NCI-H187 (cell line): ENCODE measurements at regions not wholly inside any gene's neighbourhood (a gene's known extent, or its start where the extent isn't known, plus 50 kb on each side); places are given as distances from the start of the nearest gene placed in this dataset.
"Not testable (repeated sequence)": the region's sequence is repeated elsewhere in the genome, so short reads cannot be mapped to it uniquely, and the experiment has no call there.

ENCODE experiments used
- DNase-seq, 2 experiments: peaks; one replicate each; lab custom pipeline; 2025; lab: John Stamatoyannopoulos, UW

- DNase-seq = no peak
Observed at GRCh38 chr4:126526335-126526734, 1106.4 kb upstream of the INTU start.

DNA sequence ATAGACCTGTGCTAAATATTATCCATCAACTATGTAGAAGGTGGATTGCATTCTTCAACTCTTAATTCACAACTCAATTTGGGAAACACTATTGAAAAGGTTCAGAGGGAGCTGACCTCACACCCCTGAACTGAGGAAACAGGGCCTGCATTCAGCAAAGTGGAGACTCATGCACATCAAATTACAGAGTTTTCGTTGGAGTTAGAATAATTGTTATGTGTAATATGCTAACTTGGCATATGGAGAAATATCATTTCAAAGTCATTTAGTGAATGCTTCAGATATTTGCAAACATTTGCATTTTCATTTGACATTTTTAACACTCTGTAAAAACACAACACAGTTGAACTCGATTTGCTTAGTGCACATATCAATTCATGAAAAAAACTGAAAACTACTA is 1102.8 kb upstream of the INTU start:
- DNase-seq = no peak

DNA sequence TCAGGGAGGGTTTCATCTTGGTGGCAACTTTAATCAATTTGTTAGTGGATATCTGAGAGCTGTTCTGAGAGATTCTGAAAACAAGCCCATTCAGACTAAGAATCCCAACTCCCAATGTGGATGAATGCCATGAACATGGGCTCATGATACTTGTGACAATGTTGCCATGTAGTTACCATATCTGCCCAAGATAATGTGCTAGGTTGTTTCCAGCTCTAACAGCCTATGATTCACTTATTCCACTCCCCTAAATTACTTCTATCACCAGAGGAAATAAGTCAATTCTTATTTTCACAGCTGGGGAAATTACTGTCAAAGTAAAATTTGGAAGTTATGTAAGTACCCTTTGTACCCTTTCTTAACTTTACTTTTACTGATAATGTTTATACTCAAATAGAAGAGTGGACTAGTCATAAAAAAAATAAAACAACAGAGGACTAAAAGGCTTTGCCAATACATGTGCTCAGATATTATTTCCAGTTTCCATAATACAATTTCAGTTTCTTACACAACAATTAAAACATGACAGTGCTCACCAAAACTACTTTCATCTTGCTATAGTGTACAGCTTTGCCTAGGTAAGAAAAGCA is 1101.7 kb upstream of the INTU start:
- no peak for DNase-seq

DNA sequence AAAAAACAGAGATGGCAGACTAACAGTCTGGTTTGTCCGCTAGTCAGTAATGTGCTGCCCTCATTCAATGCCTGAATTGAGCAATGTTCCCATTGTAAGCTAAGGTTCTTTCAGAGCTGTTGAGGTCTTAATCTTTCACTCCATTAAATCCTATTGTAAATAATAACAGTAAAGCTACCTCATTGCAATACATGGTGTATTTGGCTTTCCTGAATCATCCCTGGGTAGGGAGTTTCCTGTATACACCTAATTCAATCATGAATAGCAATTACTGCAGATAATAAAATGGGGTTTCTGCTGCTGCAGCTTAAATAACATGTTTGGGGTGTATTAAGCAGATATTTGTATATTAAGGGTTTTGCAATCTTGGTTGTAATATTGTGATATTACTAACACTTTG is 1100.2 kb upstream of the INTU start:
- DNase-seq = no peak

- DNase-seq = no peak
Observed at GRCh38 chr4:126533146-126533805, 1099.5 kb upstream of the INTU start.

DNA sequence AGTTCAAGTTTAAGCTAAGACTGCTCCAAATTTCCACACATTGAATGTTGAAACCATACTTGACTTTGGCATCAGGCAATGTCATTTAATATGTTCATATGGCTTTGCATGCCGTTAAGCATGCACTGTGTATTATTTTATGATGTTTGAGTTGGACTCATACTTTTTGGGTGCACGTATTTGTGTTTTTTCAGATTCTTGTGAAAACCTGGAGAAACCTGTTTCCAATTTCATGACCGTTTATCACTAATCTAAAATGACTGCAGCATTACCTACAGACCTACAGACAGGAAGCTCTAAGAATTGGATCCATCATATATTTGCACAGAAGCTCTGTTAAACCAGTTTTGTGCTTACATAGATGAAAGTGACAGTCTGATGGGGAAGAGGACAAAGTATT is 1093.0 kb upstream of the INTU start:
- no peak for DNase-seq

- no peak for DNase-seq
Observed at GRCh38 chr4:126541820-126542219, 1090.9 kb upstream of the INTU start.

DNA sequence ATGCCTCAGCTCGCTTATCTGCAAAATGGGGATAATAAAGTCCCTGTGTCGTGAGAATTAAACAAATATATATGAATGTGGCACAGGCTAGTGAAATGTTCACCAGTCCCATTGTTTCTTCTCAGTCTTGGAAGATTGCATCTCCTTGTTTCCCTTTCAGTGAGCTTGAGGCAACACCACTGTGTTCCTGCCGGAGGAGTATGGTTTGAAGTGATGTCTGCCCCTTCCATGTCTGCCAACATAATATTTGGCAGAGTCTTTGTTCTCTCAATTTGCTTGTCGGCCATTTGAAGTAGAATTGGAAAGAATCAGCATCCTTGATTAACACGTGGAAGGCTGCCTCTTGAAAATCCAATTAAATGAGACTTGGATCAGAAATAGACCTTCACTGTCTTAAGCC is 1088.5 kb upstream of the INTU start:
- no peak for DNase-seq

GRCh38 chr4:126546197-126546596 is 1086.6 kb upstream of the INTU start:
- not testable (repeated sequence) for DNase-seq

DNA sequence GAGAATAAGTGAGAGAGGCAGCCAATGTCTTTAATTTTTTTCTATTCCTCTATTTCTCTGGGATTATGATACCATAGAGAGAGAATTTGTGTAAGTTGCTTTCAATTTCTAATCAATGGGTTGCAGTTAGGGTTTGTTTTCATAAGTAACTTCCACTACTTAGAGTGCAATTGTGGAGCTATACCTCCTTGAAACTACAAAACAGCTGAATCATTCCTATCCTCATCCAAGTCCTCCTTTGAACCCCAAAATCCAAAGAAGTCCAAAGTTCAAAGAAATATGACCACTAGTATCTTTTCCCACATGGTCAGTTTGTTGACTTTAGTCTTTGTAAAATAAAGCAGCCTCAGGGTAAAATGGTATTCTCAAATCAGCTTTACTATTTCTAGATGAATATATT is 1085.4 kb upstream of the INTU start:
- DNase-seq = no peak

DNA sequence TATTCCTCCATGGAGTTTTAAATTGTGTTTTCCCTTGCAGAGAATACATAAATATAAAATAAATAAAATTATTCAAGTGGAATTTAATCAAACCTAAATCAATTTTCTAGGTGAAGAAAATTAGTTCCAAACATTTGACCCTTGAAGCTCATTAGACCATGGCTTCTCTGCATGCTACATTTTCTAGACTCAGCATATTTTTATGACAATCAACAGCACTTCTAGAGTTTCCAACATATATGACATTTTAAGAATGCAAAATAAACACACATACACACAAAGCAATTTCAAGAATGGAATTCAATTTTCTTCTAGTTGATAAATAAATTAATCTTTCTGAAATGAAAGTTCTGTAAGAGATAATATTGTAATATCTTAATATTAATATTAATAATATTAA is 1083.9 kb upstream of the INTU start:
- no peak for DNase-seq

DNA sequence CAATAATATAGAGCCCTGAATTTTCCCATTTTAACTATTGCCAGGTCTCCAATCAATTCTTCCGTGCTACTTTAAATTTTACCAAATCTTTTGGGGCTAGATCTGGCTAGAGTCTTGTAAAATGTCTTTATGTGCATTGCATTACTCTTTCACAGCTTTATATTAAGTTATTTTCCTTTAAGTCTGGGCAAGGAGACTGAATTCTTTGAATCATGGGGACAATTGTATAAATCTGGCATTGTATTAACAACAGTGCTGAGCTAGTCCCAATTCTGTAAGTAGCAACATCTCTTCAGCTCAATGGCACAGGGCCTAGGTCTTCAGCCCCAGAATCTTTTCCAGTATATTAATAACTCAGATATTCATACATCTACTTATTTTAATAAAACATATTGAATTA is 1080.4 kb upstream of the INTU start:
- no peak for DNase-seq

DNA sequence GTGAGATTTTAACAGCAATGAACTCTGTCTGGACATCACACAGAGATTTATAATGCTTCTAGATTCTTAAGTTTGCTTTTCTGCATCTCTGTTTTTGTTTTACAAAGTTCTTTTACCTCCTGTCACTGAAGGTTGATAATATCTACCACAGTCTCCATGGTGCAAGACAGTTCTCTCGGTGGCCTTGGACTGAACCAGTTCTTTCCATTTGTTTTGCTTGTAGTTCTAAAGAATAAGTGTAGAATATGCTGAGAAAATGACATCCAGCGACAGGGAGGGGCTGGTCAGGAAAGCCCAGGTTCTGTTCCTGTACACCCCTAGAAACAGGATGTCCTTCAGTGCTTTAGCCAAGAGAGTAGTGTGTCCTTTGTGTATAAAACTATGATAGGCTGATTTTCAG is 1079.5 kb upstream of the INTU start:
- DNase-seq = no peak

DNA sequence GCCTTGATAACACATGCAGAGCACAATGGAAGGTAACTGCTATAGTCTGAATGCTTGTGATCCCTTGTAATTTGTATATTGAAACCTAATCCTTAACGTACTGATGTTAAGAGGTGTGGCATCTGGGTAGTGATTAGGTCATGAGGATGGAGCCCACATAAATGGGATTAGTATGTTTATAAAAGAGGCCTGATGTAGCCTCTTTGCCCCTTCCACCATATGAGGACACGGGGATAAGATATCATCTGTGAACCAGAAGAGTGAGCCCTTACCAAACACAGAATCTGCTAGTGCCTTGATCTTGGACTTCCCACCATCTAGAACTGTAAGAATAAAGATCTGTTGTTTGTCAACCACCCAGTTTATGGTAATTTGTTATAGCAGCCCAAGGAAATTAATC is 1074.2 kb upstream of the INTU start:
- no peak for DNase-seq

- no peak for DNase-seq
Observed at GRCh38 chr4:126559961-126560360, 1072.8 kb upstream of the INTU start.

DNA sequence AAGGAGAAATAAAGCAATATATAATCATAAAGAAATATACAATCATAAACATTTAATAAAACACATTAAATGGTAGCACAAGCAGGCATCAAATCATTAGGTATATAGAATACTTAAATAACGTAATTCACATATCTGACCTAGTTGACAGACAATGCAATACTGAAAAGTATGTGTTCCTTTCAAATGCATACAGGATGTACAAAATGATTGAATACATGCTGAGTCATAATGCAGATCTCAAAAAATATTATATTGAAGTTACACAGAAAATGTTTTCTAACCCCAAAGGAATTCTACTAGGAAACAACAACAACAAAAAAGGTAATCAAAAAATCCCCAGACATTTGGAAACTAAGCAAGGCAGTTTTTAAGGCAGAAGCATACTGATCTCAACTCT is 1072.0 kb upstream of the INTU start:
- no peak for DNase-seq

DNA sequence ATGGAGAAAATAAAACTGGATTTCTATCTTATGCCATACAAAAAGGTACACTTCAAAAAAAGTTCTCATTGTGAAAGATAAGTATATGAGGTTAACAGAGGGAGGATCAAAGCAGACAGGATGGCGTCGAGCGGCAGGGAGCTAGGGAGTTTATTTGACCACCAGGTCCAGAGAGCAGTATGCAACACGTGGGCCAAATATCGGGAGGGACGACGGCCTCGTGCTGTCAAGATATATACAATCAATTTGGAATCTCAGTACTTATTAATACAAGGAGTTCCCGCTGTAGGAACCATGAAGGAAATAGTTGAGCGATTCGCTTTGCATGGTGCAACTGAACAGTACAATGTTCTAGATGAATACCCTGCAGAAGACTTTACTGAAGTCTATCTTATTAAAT is 1069.4 kb upstream of the INTU start:
- no peak for DNase-seq

- no peak for DNase-seq
Observed at GRCh38 chr4:126564283-126564854, 1068.4 kb upstream of the INTU start.

GRCh38 chr4:126568652-126569570 is 1063.8 kb upstream of the INTU start:
- no peak for DNase-seq

GRCh38 chr4:126572264-126572663 is 1060.5 kb upstream of the INTU start:
- no peak for DNase-seq

DNA sequence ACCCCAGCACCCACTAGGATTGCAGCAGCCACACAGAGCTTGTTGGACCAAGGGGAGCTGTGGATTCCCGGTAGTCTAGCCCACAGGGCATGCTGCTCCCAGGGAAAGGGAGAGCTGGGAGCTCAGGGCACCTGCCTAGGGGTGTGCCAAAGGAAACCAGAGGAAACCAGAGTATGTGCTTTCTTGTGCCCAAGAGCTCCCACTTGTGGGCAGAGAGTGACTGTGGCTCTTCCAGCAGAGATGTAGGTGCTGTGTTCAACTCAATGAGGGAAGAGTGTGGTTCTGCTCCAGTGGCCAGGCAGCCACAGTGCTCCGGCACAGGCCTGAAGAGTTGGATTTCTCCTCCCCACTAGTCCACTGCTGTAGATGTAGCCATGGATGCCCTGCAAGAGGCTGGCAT is 1050.0 kb upstream of the INTU start:
- no peak for DNase-seq

DNA sequence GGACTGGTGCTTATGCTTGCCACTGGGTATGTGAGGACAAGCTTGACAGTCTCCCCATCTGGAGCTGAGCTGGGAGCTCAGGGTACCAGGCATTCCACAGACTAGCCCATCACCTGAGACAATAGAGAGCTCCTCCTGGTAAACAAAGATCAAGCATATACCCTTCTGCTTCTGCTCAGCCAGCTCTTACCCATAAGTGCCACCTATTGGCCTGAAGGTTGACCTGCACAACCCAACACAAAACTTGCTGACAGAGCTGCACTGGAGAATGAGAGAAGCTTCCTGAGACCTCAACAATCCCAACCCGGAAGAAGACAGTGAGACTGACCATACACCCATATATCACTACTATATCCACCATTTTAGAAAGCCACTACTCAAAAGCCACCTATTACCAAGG is 1049.2 kb upstream of the INTU start:
- no peak for DNase-seq

DNA sequence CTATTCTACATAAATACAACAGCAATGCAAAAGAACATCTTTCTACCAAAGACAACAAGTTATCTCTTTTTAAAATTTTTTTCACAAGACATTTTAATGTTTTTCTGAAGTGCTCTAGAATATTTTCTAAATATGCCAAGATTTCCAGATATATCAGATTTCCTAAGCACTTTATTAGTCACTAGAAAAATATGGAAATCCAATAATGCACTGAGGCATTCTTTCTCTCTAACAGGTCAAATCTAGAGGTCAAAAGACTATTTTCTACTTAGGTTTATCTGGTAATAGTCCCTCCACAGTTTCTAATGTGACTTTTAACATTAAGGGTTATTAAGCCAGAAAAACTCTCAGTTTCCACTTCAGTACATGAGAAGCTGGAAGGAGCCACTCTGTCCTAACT is 1041.2 kb upstream of the INTU start:
- DNase-seq = no peak
